Ovary (tissue), 7 donors: ENCODE measurements at regions not wholly inside any gene's neighbourhood (a gene's known extent, or its start where the extent isn't known, plus 50 kb on each side); places are given as distances from the start of the nearest gene placed in this dataset.
"Not testable (repeated sequence)": the region's sequence is repeated elsewhere in the genome, so short reads cannot be mapped to it uniquely, and the experiment has no call there.

Source experiments
- DNase-seq, 5 donors: peaks; one replicate each; pipeline ENCODE4 v3.0.0-alpha.2; 2019 to 2020
- H3K27ac ChIP-seq, 2 donors: fragments of 200-600 bp; one replicate each; pipeline versions ENCODE4 v1.5.1 to v1.8.0; 2019 to 2022
- H3K27me3 ChIP-seq: fragments of 200-600 bp; one replicate; pipeline ENCODE4 v1.8.0; 2022
- H3K36me3 ChIP-seq: fragments of 200-600 bp; sonication (generic); one replicate; pipeline ENCODE4 v1.5.1; 2019
- H3K4me1 ChIP-seq: one replicate; pipeline ENCODE4 v1.8.1; 2013; ENCODE audit warnings: mild to moderate bottlenecking, moderate library complexity; ENCODE audit not compliant: insufficient read depth
- H3K4me3 ChIP-seq: fragments of 200-600 bp; sonication (generic); one replicate; pipeline ENCODE4 v1.5.1; 2017
- H3K9me3 ChIP-seq, 2 donors: fragments of 200-600 bp in 1 of 2; sonication (generic) in 1 of 2; one replicate each; pipeline versions ENCODE4 v1.5.1 to v1.8.1; 2013 to 2019; ENCODE audit warnings: mild to moderate bottlenecking in 1 of 2, moderate library complexity in 1 of 2
- EP300 ChIP-seq: sonication (generic); formaldehyde crosslinking; IDR thresholded peaks from one replicate; pipeline ENCODE4 v1.6.1; 2017; ENCODE audit warnings: antibody characterized with exemption
- POLR2A ChIP-seq: fragments of 450-650 bp; IDR thresholded peaks from one replicate; pipeline ENCODE4 v1.6.1; 2017; ENCODE audit warnings: antibody characterized with exemption, mild to moderate bottlenecking, moderate library complexity
- WGBS, 3 donors: extraction: QIAGEN DNeasy Blood & Tissue Kit in 1 of 3; methylation state at CpG; one replicate each; pipeline versions ENCODE4 v1.1.5 to v1.1.7; 2013 to 2017; 5-methylcytosine and 5-hydroxymethylcytosine counted together
- intact Hi-C, 4 donors: fragments of 100-400 bp; cut with DNase I; formaldehyde crosslinking; loops; one replicate each; pipeline versions ENCODE4 v1.11.0 to v1.15.1; 2022 to 2023
- TF ChIP-seq, protein P1 (sequence below), 3 donors: fragments of 450-650 bp in 2 of 3; fragments of 200-600 bp in 1 of 3; IDR thresholded peaks; one replicate each; pipeline versions ENCODE4 v1.5.1 to v1.8.0; 2016 to 2022; ENCODE audit warnings: antibody characterized with exemption in 3 of 3, mild to moderate bottlenecking in 1 of 3
- donor health status: DM: no; HTN: no; CAD: no; lungs with moderate emphysema.
- donor health status: DM: no; HTN: no; CAD: no.
- donor health status: Bipolar disorder and iron deficiency.
- donor health status: DM: no; HTN: no; CAD: no.
- donor health status: DM: yes; HTN: yes; CAD: no.

DNA sequence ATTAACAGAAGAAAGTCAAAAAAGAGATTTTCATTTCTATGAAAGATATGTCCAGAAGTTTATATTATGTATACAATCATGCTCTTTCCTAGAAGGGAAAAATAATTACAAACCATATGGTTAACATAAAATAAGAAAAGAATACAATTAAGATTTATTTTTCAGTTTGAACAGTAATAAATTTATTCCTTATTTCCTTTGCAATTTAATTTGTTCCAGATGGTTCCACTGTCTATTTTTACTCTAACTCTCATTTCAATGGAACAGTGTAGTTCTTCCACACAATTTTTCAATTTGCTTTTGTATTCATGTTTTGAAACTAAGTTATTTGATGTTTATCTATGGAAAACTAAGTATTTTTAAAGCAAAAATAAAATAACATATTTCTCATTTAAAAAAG lies 1026.3 kb downstream of the TAF11L14 start:
- no peak for DNase-seq
- TF ChIP-seq, protein P1, sequence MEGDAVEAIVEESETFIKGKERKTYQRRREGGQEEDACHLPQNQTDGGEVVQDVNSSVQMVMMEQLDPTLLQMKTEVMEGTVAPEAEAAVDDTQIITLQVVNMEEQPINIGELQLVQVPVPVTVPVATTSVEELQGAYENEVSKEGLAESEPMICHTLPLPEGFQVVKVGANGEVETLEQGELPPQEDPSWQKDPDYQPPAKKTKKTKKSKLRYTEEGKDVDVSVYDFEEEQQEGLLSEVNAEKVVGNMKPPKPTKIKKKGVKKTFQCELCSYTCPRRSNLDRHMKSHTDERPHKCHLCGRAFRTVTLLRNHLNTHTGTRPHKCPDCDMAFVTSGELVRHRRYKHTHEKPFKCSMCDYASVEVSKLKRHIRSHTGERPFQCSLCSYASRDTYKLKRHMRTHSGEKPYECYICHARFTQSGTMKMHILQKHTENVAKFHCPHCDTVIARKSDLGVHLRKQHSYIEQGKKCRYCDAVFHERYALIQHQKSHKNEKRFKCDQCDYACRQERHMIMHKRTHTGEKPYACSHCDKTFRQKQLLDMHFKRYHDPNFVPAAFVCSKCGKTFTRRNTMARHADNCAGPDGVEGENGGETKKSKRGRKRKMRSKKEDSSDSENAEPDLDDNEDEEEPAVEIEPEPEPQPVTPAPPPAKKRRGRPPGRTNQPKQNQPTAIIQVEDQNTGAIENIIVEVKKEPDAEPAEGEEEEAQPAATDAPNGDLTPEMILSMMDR (IDR thresholded peaks at IDR 0.05), result no peak
- TF ChIP-seq EP300 (no peak), POLR2A (no peak)
- Histone ChIP-seq H3K27ac (no peak overlapping the region), H3K4me1 (no peaks in the 10 kb centered on the region), H3K27me3 (no peaks in the 10 kb centered on the region), H3K4me3 (no peak overlapping the region), H3K36me3 (no peaks in the 10 kb centered on the region), H3K9me3 (no peaks in the 10 kb centered on the region)
- intact Hi-C loops, result no loop called here

DNA sequence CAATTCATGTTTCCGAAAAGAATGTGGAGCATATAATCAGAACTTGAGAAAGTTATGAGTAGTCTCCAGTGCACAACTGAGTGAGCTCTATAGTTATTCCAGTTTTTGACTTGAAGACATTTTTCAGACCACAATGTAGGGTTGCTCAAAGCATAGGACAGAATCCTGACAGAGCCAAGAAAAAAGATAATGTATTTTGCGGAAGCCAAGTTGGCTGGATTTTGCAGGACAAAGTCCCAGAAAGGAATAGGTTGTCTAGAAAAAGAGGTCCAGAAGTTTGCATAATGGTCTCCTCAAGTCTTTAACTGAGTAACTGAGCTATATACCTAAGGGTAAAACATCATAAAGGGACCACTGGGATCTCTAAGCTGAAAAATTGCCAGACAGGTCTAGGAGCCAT lies 1028.0 kb downstream of the TAF11L14 start:
- TF ChIP-seq, protein P1 (IDR thresholded peaks at IDR 0.05), result no peak
- TF ChIP-seq POLR2A (no peak), EP300 (no peak)
- Histone ChIP-seq H3K9me3 (no peaks in the 10 kb centered on the region), H3K27ac (no peak overlapping the region), H3K4me1 (no peaks in the 10 kb centered on the region), H3K4me3 (no peak overlapping the region), H3K27me3 (no peaks in the 10 kb centered on the region), H3K36me3 (no peaks in the 10 kb centered on the region)
- 62 to 91% (median 83%) methylated on average over 2 of the region's 2 CpGs for WGBS, 3 donors
- no peak for DNase-seq
- intact Hi-C loops, result no loop called here

DNA sequence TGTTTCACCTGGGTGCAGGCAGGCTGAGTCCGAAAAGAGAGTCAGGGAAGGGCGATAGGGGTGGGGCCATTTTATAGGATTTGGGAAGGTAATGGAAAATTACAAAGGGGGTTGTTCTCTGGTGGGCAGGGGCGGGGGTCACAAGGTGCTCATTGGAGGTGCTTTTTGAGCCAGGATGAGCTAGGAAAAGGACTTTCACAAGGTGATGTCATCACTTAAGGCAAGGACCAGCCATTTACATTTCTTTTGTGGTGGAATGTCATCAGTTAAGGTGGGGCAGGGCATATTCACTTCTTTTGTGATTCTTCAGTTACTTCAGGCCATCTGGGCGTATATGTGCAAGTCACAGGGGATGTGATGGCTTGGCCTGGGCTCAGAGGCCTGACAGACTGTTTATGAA lies 1040.0 kb downstream of the TAF11L14 start:
- DNase-seq, result not testable (repeated sequence)

DNA sequence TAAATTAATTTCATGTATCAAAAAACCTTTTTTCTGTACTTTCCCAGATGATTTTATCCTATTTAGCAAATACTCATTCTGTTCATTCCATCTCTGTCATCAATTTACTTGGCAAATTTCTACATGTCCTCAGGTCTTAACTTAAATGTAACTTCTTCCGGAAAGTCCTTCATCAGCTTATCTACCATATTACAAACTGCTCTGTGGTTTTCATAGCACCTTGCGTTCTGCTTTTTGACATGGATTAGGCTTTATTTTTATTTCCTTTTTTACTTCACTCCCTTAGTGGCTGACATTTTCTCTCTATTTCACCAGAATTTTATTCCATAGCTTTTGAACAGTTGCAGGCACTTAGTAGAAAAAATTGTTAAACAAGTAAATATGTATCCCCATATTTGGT lies 1040.8 kb downstream of the TAF11L14 start:
- WGBS, 3 donors, result 72 to 90% (median 87%) methylated on average over 2 of the region's 2 CpGs
- Histone ChIP-seq H3K4me1 (no peaks in the 10 kb centered on the region), H3K27ac (no peak overlapping the region), H3K9me3 (no peaks in the 10 kb centered on the region), H3K36me3 (no peaks in the 10 kb centered on the region), H3K27me3 (no peaks in the 10 kb centered on the region), H3K4me3 (no peak overlapping the region)
- TF ChIP-seq POLR2A, result no peak
- TF ChIP-seq, protein P1 (IDR thresholded peaks at IDR 0.05), result no peak
- TF ChIP-seq EP300, result no peak
- intact Hi-C loops, result no loop called here
- DNase-seq, result no peak

More for the DNA sequence above, 1040.0 kb downstream of the TAF11L14 start:
- H3K4me1 ChIP-seq, H3K4me3 ChIP-seq, intact Hi-C loops, H3K27ac ChIP-seq, H3K36me3 ChIP-seq, H3K27me3 ChIP-seq, H3K9me3 ChIP-seq: not testable (repeated sequence)
- 75 to 81% (median 79%) methylated on average over 2 to 4 of the region's 4 CpGs for WGBS, 3 donors

DNA sequence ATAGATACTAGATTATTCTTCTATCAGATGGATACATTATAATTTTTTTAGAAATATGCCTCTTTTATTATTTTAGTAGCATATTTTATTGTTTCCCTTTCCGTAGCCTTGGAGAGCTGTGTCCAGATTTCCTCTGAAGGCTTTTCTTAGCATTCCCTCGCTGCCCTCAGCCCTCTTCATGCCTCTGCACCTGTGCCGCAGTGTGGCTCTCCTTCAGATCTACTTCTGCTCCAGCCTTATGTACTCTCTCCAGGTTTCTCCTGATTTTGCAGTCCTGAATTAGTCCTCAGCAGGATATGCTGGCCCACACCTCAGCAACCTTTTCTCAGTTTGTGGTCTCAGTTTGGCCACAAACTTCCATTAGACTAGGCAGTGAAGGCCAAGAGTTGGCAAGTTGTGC lies 1052.0 kb downstream of the TAF11L14 start:
- Histone ChIP-seq H3K36me3 (no peaks in the 10 kb centered on the region), H3K9me3 (no peaks in the 10 kb centered on the region), H3K27me3 (no peaks in the 10 kb centered on the region), H3K4me1 (no peaks in the 10 kb centered on the region), H3K27ac (no peak overlapping the region), H3K4me3 (no peak overlapping the region)
- intact Hi-C loops, result no loop called here
- no peak for DNase-seq
- no peak for TF ChIP-seq POLR2A
- no peak for TF ChIP-seq EP300
- TF ChIP-seq, protein P1 (IDR thresholded peaks at IDR 0.05), result no peak
- WGBS, 3 donors, result 84 to 85% (median 84%) methylated on average over 3 of the region's 3 CpGs
